ENCODE measurements at regions not wholly inside any gene's neighbourhood (a gene's known extent, or its start where the extent isn't known, plus 50 kb on each side); places are given as distances from the start of the nearest gene placed in this dataset.

- no peaks in the 10 kb centered on the region for H3K36me3 ChIP-seq
- H3K27me3 ChIP-seq = no peaks in the 10 kb centered on the region
- DNase-seq = no peak
- H3K4me1 ChIP-seq = no peaks in the 10 kb centered on the region
- TF ChIP-seq CTCF (IDR thresholded peaks at IDR 0.05) = no peak
- no peak overlapping the region for H3K9ac ChIP-seq (ENCODE audit: low read depth in 2 of 2, low read length in 2 of 2)
- no peak overlapping the region for H3K4me3 ChIP-seq
- H3K9me3 ChIP-seq = no peaks in the 10 kb centered on the region
- intact Hi-C loops (cut with DNase I) = loop anchor here (10.0 kb wide), 1 partner anchor 168 kb away; the partner anchor contains the start of gene PCDH18
- H3K27ac ChIP-seq = no peak overlapping the region
These were observed 170.9 kb upstream of the PCDH18 start for GRCh38 chr4:137703195-137703594.

GRCh38 chr4:137702512-137702911 is 170.2 kb upstream of the PCDH18 start:
- H3K9ac ChIP-seq (ENCODE audit: low read depth in 2 of 2, low read length in 2 of 2) = no peak overlapping the region
- intact Hi-C loops (cut with DNase I) = loop anchor here (10.0 kb wide), 1 partner anchor 168 kb away; the partner anchor contains the start of gene PCDH18
- no peaks in the 10 kb centered on the region for H3K36me3 ChIP-seq
- H3K4me1 ChIP-seq = no peaks in the 10 kb centered on the region
- no peak overlapping the region for H3K27ac ChIP-seq
- H3K27me3 ChIP-seq = no peaks in the 10 kb centered on the region
- no peaks in the 10 kb centered on the region for H3K9me3 ChIP-seq
- no peak for TF ChIP-seq CTCF (IDR thresholded peaks at IDR 0.05)
- DNase-seq = no peak
- H3K4me3 ChIP-seq = no peak overlapping the region

DNA sequence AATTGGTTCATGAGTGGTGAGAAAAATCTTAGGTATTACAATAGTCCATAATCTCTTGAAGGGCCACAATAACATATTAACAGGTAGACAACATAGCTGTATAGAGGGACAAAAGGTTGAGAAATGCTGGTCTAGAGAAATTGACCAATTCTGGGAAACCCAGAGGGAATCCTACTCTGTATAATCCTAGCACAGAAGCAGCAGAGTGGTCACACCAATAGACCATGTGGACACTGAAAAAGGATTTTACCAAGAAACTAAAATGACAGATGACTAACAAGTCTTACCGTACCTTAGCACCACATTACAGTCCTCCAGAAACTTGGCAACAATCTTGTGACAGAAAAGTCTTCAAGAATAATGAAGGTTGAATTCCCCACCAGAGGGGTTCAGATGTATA is 169.1 kb upstream of the PCDH18 start:
- Histone ChIP-seq H3K27me3 (no peaks in the 10 kb centered on the region), H3K4me3 (no peak overlapping the region), H3K9me3 (no peaks in the 10 kb centered on the region), H3K27ac (no peak overlapping the region), H3K4me1 (no peaks in the 10 kb centered on the region), H3K9ac (ENCODE audit: low read depth in 2 of 2, low read length in 2 of 2) (no peak overlapping the region), H3K36me3 (no peaks in the 10 kb centered on the region)
- intact Hi-C loops (cut with DNase I) = loop anchor here (10.0 kb wide), 1 partner anchor 167 kb away; the partner anchor contains the start of gene PCDH18
- no peak for TF ChIP-seq CTCF (IDR thresholded peaks at IDR 0.05)
- no peak for DNase-seq

DNA sequence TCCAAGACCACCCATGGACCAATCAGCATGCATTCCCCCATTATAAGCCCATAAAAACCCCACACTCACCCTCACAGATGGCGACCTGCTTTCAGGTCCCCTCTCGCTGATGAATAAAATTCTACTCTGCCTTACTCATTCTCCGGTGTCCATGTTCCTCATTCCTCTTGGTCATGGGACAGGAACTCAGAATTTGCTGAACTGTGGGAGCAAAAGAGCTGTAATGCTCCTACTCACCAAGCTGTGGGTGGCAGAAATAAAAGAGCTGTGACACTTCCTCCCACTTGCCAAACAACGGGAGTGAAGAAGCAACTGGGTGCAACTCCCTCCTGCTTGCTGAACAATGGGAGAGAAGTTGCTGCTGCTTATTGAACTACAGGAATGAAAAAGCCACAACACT is 168.5 kb upstream of the PCDH18 start:
- no peak for TF ChIP-seq CTCF (IDR thresholded peaks at IDR 0.05)
- H3K27ac ChIP-seq = no peak overlapping the region
- intact Hi-C loops (cut with DNase I) = loop anchor here (10.0 kb wide), 1 partner anchor 166 kb away; the partner anchor contains the start of gene PCDH18
- no peaks in the 10 kb centered on the region for H3K27me3 ChIP-seq
- no peak for DNase-seq
- no peak overlapping the region for H3K9ac ChIP-seq (ENCODE audit: low read depth in 2 of 2, low read length in 2 of 2)
- no peaks in the 10 kb centered on the region for H3K9me3 ChIP-seq
- no peaks in the 10 kb centered on the region for H3K4me1 ChIP-seq
- no peaks in the 10 kb centered on the region for H3K36me3 ChIP-seq
- no peak overlapping the region for H3K4me3 ChIP-seq

DNA sequence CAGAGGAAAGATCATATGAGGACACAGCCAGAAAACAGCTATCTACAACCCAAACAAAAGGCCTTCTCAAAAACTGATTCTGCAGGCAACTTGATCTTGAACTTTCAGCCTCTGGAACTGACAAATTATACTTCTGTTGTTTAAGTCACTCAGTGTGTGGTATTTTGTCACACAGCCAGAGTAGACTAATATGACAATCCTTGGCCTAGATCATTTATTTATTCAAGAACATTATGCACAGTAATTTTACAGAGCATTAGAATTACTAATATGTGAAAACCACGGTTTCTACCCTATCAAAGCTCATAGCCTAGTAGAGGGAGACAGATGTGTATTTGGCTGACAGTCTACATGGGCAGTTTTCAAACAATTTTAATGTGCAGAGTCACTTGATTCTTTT is 167.8 kb upstream of the PCDH18 start:
- intact Hi-C loops (cut with DNase I) = loop anchor here (10.0 kb wide), 1 partner anchor 165 kb away; the partner anchor contains the start of gene PCDH18
- Histone ChIP-seq H3K27me3 (no peaks in the 10 kb centered on the region), H3K36me3 (no peaks in the 10 kb centered on the region), H3K27ac (no peak overlapping the region), H3K9ac (ENCODE audit: low read depth in 2 of 2, low read length in 2 of 2) (no peak overlapping the region), H3K4me3 (no peak overlapping the region), H3K9me3 (no peaks in the 10 kb centered on the region), H3K4me1 (no peaks in the 10 kb centered on the region)
- DNase-seq = no peak
- no peak for TF ChIP-seq CTCF (IDR thresholded peaks at IDR 0.05)
